GM21528 (cell line): ENCODE measurements at regions not wholly inside any gene's neighbourhood (a gene's known extent, or its start where the extent isn't known, plus 50 kb on each side); places are given as distances from the start of the nearest gene placed in this dataset.

Source experiments
- ATAC-seq: cut with Tn5 transposase; IDR thresholded peaks from one replicate; pipeline ENCODE4 v1.9.1; 2021; ENCODE audit warnings: mild to moderate bottlenecking, moderate library complexity; ENCODE audit not compliant: unreplicated experiment, low FRiP score

- ATAC-seq = no peak
Observed at GRCh38 chr4:157889788-157890187, 283.0 kb downstream of the GASK1B start.

- no peak for ATAC-seq
Observed at GRCh38 chr4:157888281-157888680, 284.5 kb downstream of the GASK1B start.

- ATAC-seq = no peak
Observed at GRCh38 chr4:157887316-157887715, 285.5 kb downstream of the GASK1B start.

GRCh38 chr4:157886645-157887044 lies 286.2 kb downstream of the GASK1B start:
- ATAC-seq = no peak

GRCh38 chr4:157885811-157886210 lies 287.0 kb downstream of the GASK1B start:
- ATAC-seq = no peak

GRCh38 chr4:157882901-157883300 lies 289.9 kb downstream of the GASK1B start:
- ATAC-seq = no peak

GRCh38 chr4:157880761-157881160 lies 292.1 kb downstream of the GASK1B start:
- no peak for ATAC-seq

GRCh38 chr4:157854819-157855218 lies 318.0 kb downstream of the GASK1B start:
- no peak for ATAC-seq

- ATAC-seq = no peak
Observed at GRCh38 chr4:157840648-157841047, 332.2 kb downstream of the GASK1B start.

GRCh38 chr4:157840034-157840433 lies 332.8 kb downstream of the GASK1B start:
- no peak for ATAC-seq

- no peak for ATAC-seq
Observed at GRCh38 chr4:157838366-157838765, 334.5 kb downstream of the GASK1B start.

- ATAC-seq = no peak
Observed at GRCh38 chr4:157837071-157837703, 335.6 kb downstream of the GASK1B start.

- ATAC-seq = no peak
Observed at GRCh38 chr4:157832596-157832995, 340.2 kb downstream of the GASK1B start.

GRCh38 chr4:157824021-157824420 lies 348.8 kb downstream of the GASK1B start:
- no peak for ATAC-seq

GRCh38 chr4:157821814-157822213 lies 351.0 kb downstream of the GASK1B start:
- ATAC-seq = no peak

- no peak for ATAC-seq
Observed at GRCh38 chr4:157819693-157820464, 352.9 kb downstream of the GASK1B start.

- no peak for ATAC-seq
Observed at GRCh38 chr4:157818946-157819692, 353.7 kb downstream of the GASK1B start.

GRCh38 chr4:157810137-157810774 lies 362.6 kb downstream of the GASK1B start:
- ATAC-seq = no peak

- no peak for ATAC-seq
Observed at GRCh38 chr4:157808796-157809383, 363.9 kb downstream of the GASK1B start.

GRCh38 chr4:157806184-157806583 lies 366.6 kb downstream of the GASK1B start:
- no peak for ATAC-seq

GRCh38 chr4:157804986-157805385 lies 367.8 kb downstream of the GASK1B start:
- no peak for ATAC-seq
